Thyroid gland (tissue), 4 donors: ENCODE measurements at regions not wholly inside any gene's neighbourhood (a gene's known extent, or its start where the extent isn't known, plus 50 kb on each side); places are given as distances from the start of the nearest gene placed in this dataset.

Source experiments
- CTCF ChIP-seq, 6 experiments: fragments of 200-600 bp in 3 of 6; fragments of 450-650 bp in 3 of 6; sonication (generic) in 3 of 6; IDR thresholded peaks; one replicate each; pipeline ENCODE4 v1.5.1; 2016 to 2019; ENCODE audit warnings: antibody characterized with exemption in 6 of 6, mild to moderate bottlenecking in 2 of 6, inconsistent platforms in 1 of 6, moderate library complexity in 1 of 6
- POLR2A ChIP-seq, 2 donors: fragments of 450-650 bp; IDR thresholded peaks; one replicate each; pipeline ENCODE4 v1.6.1; 2017; ENCODE audit warnings: antibody characterized with exemption in 2 of 2, mild to moderate bottlenecking in 2 of 2, moderate library complexity in 1 of 2

GRCh38 chr7:80393786-80394185 lies 118.1 kb downstream of the GNAT3 start:
- TF ChIP-seq CTCF (IDR thresholded peaks at IDR 0.05) (no peak), POLR2A (IDR thresholded peaks at IDR 0.05) (no peak)
